ENCODE measurements at regions not wholly inside any gene's neighbourhood (a gene's known extent, or its start where the extent isn't known, plus 50 kb on each side); places are given as distances from the start of the nearest gene placed in this dataset.

DNA sequence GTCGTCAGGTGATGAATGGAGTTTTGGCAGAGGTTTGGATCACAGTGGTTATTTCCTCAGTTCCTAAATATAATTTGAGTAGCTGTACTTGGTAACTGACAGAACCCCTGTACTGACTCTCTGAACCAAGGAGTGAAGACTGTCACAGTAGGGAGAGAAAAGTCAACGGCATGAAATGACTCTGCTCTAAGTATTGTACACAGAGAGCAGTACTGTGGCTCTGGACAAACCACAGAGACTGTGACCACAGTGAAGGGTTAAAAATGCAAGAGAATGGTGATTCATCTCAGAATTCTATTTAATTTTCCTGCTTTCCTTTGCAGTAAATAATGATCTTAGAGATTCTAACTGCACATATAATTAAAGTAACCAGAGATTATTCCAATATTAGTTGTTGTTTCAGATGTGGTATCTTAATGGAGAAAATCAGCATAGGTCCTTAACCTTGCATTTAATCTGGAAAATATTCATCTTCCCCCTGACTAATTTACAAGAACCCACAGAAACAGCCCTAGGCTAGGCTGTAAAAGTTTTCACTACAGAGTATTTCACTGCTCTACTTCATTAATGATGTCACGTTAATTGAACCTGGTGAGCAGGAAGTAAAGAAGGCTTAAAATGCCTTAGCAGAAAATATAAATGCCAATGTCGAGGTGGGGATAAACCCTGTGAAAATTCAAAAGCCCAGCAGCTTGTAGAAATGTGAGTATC is 221.9 kb downstream of the LIG4 start:
- TF ChIP-seq CTCF (IDR thresholded peaks at IDR 0.05), result no peak
- TF ChIP-seq POLR2A (IDR thresholded peaks at IDR 0.05), result no peak
